Caco-2 (cell line): ENCODE measurements at regions not wholly inside any gene's neighbourhood (a gene's known extent, or its start where the extent isn't known, plus 50 kb on each side); places are given as distances from the start of the nearest gene placed in this dataset.
"Not testable (repeated sequence)": the region's sequence is repeated elsewhere in the genome, so short reads cannot be mapped to it uniquely, and the experiment has no call there.

Experiments used
- BruUV-seq: library from RNA; stranded (reverse); fragments of 400-500 nt; replicated peaks from 2 replicates; lab custom pipeline; 2021; lab: Mats Ljungman, UMichigan
- CTCF ChIA-PET: fragments of 300-600 bp; sonication (Branson Sonifier 250); formaldehyde crosslinking; loops from one replicate; lab custom pipeline; 2022; ENCODE audit warnings: antibody characterized with exemption; lab: Charles Lee
- POLR2A ChIA-PET: fragments of 300-600 bp; sonication (Branson Sonifier 250); formaldehyde crosslinking; loops from one replicate; lab custom pipeline; 2022; ENCODE audit warnings: antibody characterized with exemption; lab: Charles Lee
- DNase-seq, 2 experiments: peaks; one replicate each; pipeline versions ENCODE4 v3.0.0 to v3.0.0-alpha.2; 2020 to 2022
- H3K27me3 ChIP-seq: replicated peaks from 2 replicates; pipeline ENCODE4 v1.6.0; 2011; ENCODE audit warnings: low read length; ENCODE audit not compliant: control insufficient read depth, insufficient read depth
- H3K36me3 ChIP-seq: 2 replicates; pipeline ENCODE4 v1.5.1; 2011; ENCODE audit warnings: low read length; ENCODE audit not compliant: control insufficient read depth, insufficient read depth
- H3K4me1 ChIP-seq: fragments of 250-450 bp; sonication (Bioruptor Pico); 2 replicates; pipeline ENCODE4 v1.5.1; 2020; ENCODE audit warnings: mild to moderate bottlenecking
- H3K4me3 ChIP-seq: 2 replicates; pipeline ENCODE4 v1.5.1; 2011; ENCODE audit warnings: low read depth, mild to moderate bottlenecking, control low read depth, low read length
- H3K9me3 ChIP-seq: fragments of 250-450 bp; sonication (Bioruptor Pico); 2 replicates; pipeline ENCODE4 v1.5.1; 2020; ENCODE audit warnings: mild to moderate bottlenecking, moderate library complexity
- H3K27ac Mint-ChIP-seq: one replicate; pipeline ENCODE4 v1.8.0; 2022; ENCODE audit warnings: mixed read lengths; ENCODE audit not compliant: unreplicated experiment
- H3K27me3 Mint-ChIP-seq: one replicate; pipeline ENCODE4 v1.8.0; 2022; ENCODE audit warnings: mixed read lengths; ENCODE audit not compliant: insufficient read depth, unreplicated experiment
- H3K36me3 Mint-ChIP-seq: one replicate; pipeline ENCODE4 v1.8.0; 2022; ENCODE audit warnings: mild to moderate bottlenecking, mixed read lengths; ENCODE audit not compliant: insufficient read depth, unreplicated experiment
- H3K4me1 Mint-ChIP-seq: one replicate; pipeline ENCODE4 v1.8.0; 2022; ENCODE audit warnings: low read depth, mixed read lengths; ENCODE audit not compliant: unreplicated experiment
- H3K4me3 Mint-ChIP-seq: one replicate; pipeline ENCODE4 v1.8.0; 2022; ENCODE audit warnings: mild to moderate bottlenecking, moderate library complexity, mixed read lengths; ENCODE audit not compliant: unreplicated experiment
- H3K9me3 Mint-ChIP-seq: one replicate; pipeline ENCODE4 v1.8.0; 2022; ENCODE audit warnings: mixed read lengths; ENCODE audit not compliant: unreplicated experiment
- CTCF ChIP-seq, 2 experiments: fragments of 200-600 bp in 1 of 2; IDR thresholded peaks; 1 replicate in 1 of 2; 2 replicates in 1 of 2; pipeline versions ENCODE4 v1.5.1 to v1.8.0; 2011 to 2022; ENCODE audit warnings: antibody characterized with exemption in 1 of 2, control low read depth in 1 of 2, inconsistent platforms in 1 of 2, low read depth in 1 of 2, low read length in 1 of 2, mild to moderate bottlenecking in 1 of 2, moderate library complexity in 1 of 2; ENCODE audit not compliant: insufficient read depth in 1 of 2, severe bottlenecking in 1 of 2, unreplicated experiment in 1 of 2
- intact Hi-C: fragments of 100-400 bp; cut with micrococcal nuclease; formaldehyde crosslinking; loops from one replicate; pipeline ENCODE4 v1.10.0; 2022; ENCODE audit not compliant: unreplicated experiment

GRCh38 chr6:68127074-68127473 lies 508.0 kb upstream of the ADGRB3 start:
- TF ChIP-seq CTCF (IDR thresholded peaks at IDR 0.05; ENCODE audit: insufficient read depth in 1 of 2, low read depth in 1 of 2, low read length in 1 of 2, severe bottlenecking in 1 of 2, unreplicated experiment in 1 of 2) = no peak
- no peak overlapping the region for H3K27ac Mint-ChIP-seq
- no peak overlapping the region for H3K4me3 Mint-ChIP-seq
- Histone ChIP-seq H3K27me3 (no peaks in the 10 kb centered on the region), H3K4me3 (no peak overlapping the region), H3K36me3 (no peaks in the 10 kb centered on the region), H3K4me1 (no peaks in the 10 kb centered on the region), H3K9me3 (no peaks in the 10 kb centered on the region)
- no TSS peak for BruUV-seq
- H3K4me1 Mint-ChIP-seq = no peaks in the 10 kb centered on the region
- no peaks in the 10 kb centered on the region for H3K36me3 Mint-ChIP-seq
- intact Hi-C loops = no loop called here
- no peak for DNase-seq
- ChIA-PET CTCF (no interaction called here), POLR2A (no interaction called here)
- peaks cover 10% of the 10 kb centered on the region for H3K9me3 Mint-ChIP-seq
- peaks cover 3% of the 10 kb centered on the region for H3K27me3 Mint-ChIP-seq

GRCh38 chr6:68126089-68126749 lies 508.9 kb upstream of the ADGRB3 start:
- Mint-ChIP-seq H3K27ac (no peak overlapping the region), H3K4me1 (no peaks in the 10 kb centered on the region), H3K27me3 (peaks cover 3% of the 10 kb centered on the region), H3K4me3 (no peak overlapping the region), H3K9me3 (peaks cover 12% of the 10 kb centered on the region), H3K36me3 (no peaks in the 10 kb centered on the region)
- BruUV-seq = no TSS peak
- H3K36me3 ChIP-seq = no peaks in the 10 kb centered on the region
- ChIA-PET POLR2A (no interaction called here), CTCF (no interaction called here)
- intact Hi-C loops = no loop called here
- no peak overlapping the region for H3K4me3 ChIP-seq
- no peak for TF ChIP-seq CTCF (IDR thresholded peaks at IDR 0.05; ENCODE audit: insufficient read depth in 1 of 2, low read depth in 1 of 2, low read length in 1 of 2, severe bottlenecking in 1 of 2, unreplicated experiment in 1 of 2)
- DNase-seq = no peak
- H3K9me3 ChIP-seq = no peaks in the 10 kb centered on the region
- no peaks in the 10 kb centered on the region for H3K27me3 ChIP-seq
- H3K4me1 ChIP-seq = no peaks in the 10 kb centered on the region

GRCh38 chr6:68122975-68123374 lies 512.1 kb upstream of the ADGRB3 start:
- H3K4me3 ChIP-seq, H3K36me3 Mint-ChIP-seq, H3K27me3 Mint-ChIP-seq, BruUV-seq, H3K27me3 ChIP-seq, H3K27ac Mint-ChIP-seq, H3K36me3 ChIP-seq, POLR2A ChIA-PET, H3K4me1 ChIP-seq, CTCF ChIA-PET, intact Hi-C loops, H3K9me3 ChIP-seq, H3K4me3 Mint-ChIP-seq, H3K4me1 Mint-ChIP-seq, DNase-seq: not testable (repeated sequence)
- H3K9me3 Mint-ChIP-seq = peaks cover 12% of the 10 kb centered on the region
